ENCODE measurements at regions not wholly inside any gene's neighbourhood (a gene's known extent, or its start where the extent isn't known, plus 50 kb on each side); places are given as distances from the start of the nearest gene placed in this dataset.

- no peak for TF ChIP-seq EZH2phosphoT487 (conservative IDR thresholded peaks at IDR 0.05; ENCODE audit: low read length)
- TF ChIP-seq, protein P1, sequence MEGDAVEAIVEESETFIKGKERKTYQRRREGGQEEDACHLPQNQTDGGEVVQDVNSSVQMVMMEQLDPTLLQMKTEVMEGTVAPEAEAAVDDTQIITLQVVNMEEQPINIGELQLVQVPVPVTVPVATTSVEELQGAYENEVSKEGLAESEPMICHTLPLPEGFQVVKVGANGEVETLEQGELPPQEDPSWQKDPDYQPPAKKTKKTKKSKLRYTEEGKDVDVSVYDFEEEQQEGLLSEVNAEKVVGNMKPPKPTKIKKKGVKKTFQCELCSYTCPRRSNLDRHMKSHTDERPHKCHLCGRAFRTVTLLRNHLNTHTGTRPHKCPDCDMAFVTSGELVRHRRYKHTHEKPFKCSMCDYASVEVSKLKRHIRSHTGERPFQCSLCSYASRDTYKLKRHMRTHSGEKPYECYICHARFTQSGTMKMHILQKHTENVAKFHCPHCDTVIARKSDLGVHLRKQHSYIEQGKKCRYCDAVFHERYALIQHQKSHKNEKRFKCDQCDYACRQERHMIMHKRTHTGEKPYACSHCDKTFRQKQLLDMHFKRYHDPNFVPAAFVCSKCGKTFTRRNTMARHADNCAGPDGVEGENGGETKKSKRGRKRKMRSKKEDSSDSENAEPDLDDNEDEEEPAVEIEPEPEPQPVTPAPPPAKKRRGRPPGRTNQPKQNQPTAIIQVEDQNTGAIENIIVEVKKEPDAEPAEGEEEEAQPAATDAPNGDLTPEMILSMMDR (IDR thresholded peaks at IDR 0.05; ENCODE audit: insufficient read depth, low read length, poor library complexity, severe bottlenecking) = no peak
These were observed 68.8 kb upstream of the ARHGAP24 start for GRCh38 chr4:85406185-85406584.

All from SU-DHL-6 (cell line).